ENCODE measurements at regions not wholly inside any gene's neighbourhood (a gene's known extent, or its start where the extent isn't known, plus 50 kb on each side); places are given as distances from the start of the nearest gene placed in this dataset.

- TF ChIP-seq CTCF (IDR thresholded peaks at IDR 0.05; ENCODE audit: low read length): no peak
- TF ChIP-seq EZH2 (optimal IDR thresholded peaks at IDR 0.05; ENCODE audit: low read depth, low read length): no peak
These were observed 332.7 kb downstream of the DIRAS2 start for GRCh38 chr9:90309809-90310520.
